K562 (cell line): ENCODE measurements at regions not wholly inside any gene's neighbourhood (a gene's known extent, or its start where the extent isn't known, plus 50 kb on each side); places are given as distances from the start of the nearest gene placed in this dataset.

ENCODE experiments used
- ATAC-seq: fragments of 200-7000 bp; cut with Tn5 transposase; 3 replicates; pipeline ENCODE4 v1.9.1; 2020; ENCODE audit warnings: moderate library complexity
- BruUV-seq: library from RNA; stranded (reverse); fragments of 400-500 nt; replicated peaks from 2 replicates; lab custom pipeline; 2021; lab: Mats Ljungman, UMichigan
- CTCF ChIA-PET: fragments of 300-600 bp; formaldehyde crosslinking; extraction: SDS; loops from one replicate; lab custom pipeline; 2021; ENCODE audit warnings: low intra/inter-chr PET ratio; lab: Yijun Ruan, JAX
- POLR2A ChIA-PET: fragments of 300-600, 350-650 bp; sonication (Branson Sonifier 250); formaldehyde crosslinking; extraction: SDS; loops from one replicate; lab custom pipeline; 2021; ENCODE audit warnings: antibody characterized with exemption, inconsistent platforms; lab: Yijun Ruan, JAX
- DNase-seq, 4 experiments: peaks; one replicate each; pipeline versions ENCODE4 v3.0.0 to v3.0.0-alpha.2; 2011 to 2018; ENCODE audit warnings: low spot score in 3 of 4, mixed read lengths in 3 of 4; ENCODE audit errors: extremely low read depth in 1 of 4
- FAIRE-seq: peaks from 2 replicates; lab custom pipeline; 2011; peaks lifted over from hg19 to GRCh38; lab: Jason Lieb, UNC
- H2AFZ ChIP-seq: 2 replicates; pipeline ENCODE4 v1.6.0; 2011; ENCODE audit warnings: low read depth, low read length, control low read depth, inconsistent platforms
- H3K27ac ChIP-seq: fragments of 200-600 bp; 3 replicates; pipeline ENCODE4 v1.8.0; 2011; ENCODE audit warnings: low read depth, mild to moderate bottlenecking, control low read depth, inconsistent platforms, low read length, moderate library complexity, mixed read lengths; ENCODE audit errors: extremely low read depth
- H3K27me3 ChIP-seq, 2 experiments: fragments of 300-600 bp in 1 of 2; 2 replicates in 1 of 2; 3 replicates in 1 of 2; pipeline versions ENCODE4 v1.6.0 to v1.8.0; 2011; ENCODE audit warnings: inconsistent platforms in 2 of 2, low read length in 2 of 2, mild to moderate bottlenecking in 1 of 2, mixed read lengths in 1 of 2, moderate library complexity in 1 of 2; ENCODE audit not compliant: control insufficient read depth in 2 of 2, insufficient read depth in 2 of 2
- H3K36me3 ChIP-seq: fragments of 300-600 bp; 3 replicates; pipeline ENCODE4 v1.8.0; 2011; ENCODE audit warnings: mild to moderate bottlenecking, low read length, inconsistent platforms; ENCODE audit not compliant: control insufficient read depth, insufficient read depth
- H3K4me1 ChIP-seq, 2 experiments: fragments of 200-600 bp in 1 of 2; replicated peaks in 1 of 2; 2 replicates in 1 of 2; 3 replicates in 1 of 2; pipeline versions ENCODE4 v1.5.1 to v1.8.0; 2011; ENCODE audit warnings: inconsistent platforms in 2 of 2, low read length in 2 of 2, mild to moderate bottlenecking in 1 of 2, mixed read lengths in 1 of 2, moderate library complexity in 1 of 2; ENCODE audit not compliant: control insufficient read depth in 2 of 2, insufficient read depth in 2 of 2
- H3K4me2 ChIP-seq: 2 replicates; pipeline ENCODE4 v1.6.1; 2011; ENCODE audit warnings: low read length, control low read depth, inconsistent platforms, mixed read lengths; ENCODE audit not compliant: insufficient read depth
- H3K4me3 ChIP-seq: fragments of 200-600 bp; sonication (generic), shearing (Covaris generic); 2 replicates; pipeline ENCODE4 v1.5.1; 2016; ENCODE audit warnings: control low read depth, inconsistent platforms
- H3K79me2 ChIP-seq: fragments of 200-600 bp; 3 replicates; pipeline ENCODE4 v1.8.0; 2011; ENCODE audit warnings: low read length, inconsistent platforms; ENCODE audit not compliant: control insufficient read depth, insufficient read depth
- H3K9ac ChIP-seq, 2 experiments: 2 replicates each; pipeline versions ENCODE4 v1.6.0 to v1.6.1; 2011; ENCODE audit warnings: low read depth in 2 of 2, low read length in 2 of 2, control low read depth in 1 of 2, inconsistent platforms in 1 of 2, mild to moderate bottlenecking in 1 of 2, mixed read lengths in 1 of 2; ENCODE audit not compliant: insufficient read depth in 1 of 2
- H3K9me1 ChIP-seq: one replicate; pipeline ENCODE4 v1.6.0; 2011; ENCODE audit warnings: inconsistent platforms, mild to moderate bottlenecking, low read length, moderate library complexity; ENCODE audit not compliant: control insufficient read depth, insufficient read depth
- H3K9me3 ChIP-seq: replicated peaks from 2 replicates; pipeline ENCODE4 v1.5.1; 2011; ENCODE audit warnings: low read depth, low read length, inconsistent platforms; ENCODE audit not compliant: control insufficient read depth, insufficient read depth
- H4K20me1 ChIP-seq: replicated peaks from 2 replicates; pipeline ENCODE4 v1.6.1; 2011; ENCODE audit warnings: low read length, inconsistent platforms, mixed read lengths; ENCODE audit not compliant: control insufficient read depth, insufficient read depth
- CGGBP1 ChIP-seq: fragments of 250-450 bp; sonication (Bioruptor Pico); IDR thresholded peaks from 2 replicates; pipeline ENCODE4 v1.9.0; 2021; ENCODE audit warnings: mild to moderate bottlenecking
- DMBX1 ChIP-seq: fragments of 250-450 bp; sonication (Bioruptor Pico); IDR thresholded peaks from 2 replicates; pipeline ENCODE4 v1.8.0; 2022; ENCODE audit warnings: inconsistent platforms, mild to moderate bottlenecking, moderate library complexity, borderline replicate concordance
- HBP1 ChIP-seq: fragments of 450-650 bp; formaldehyde crosslinking; IDR thresholded peaks from 2 replicates; pipeline ENCODE4 v1.4.0; 2022; ENCODE audit warnings: missing genetic modification characterization
- KDM1A ChIP-seq, 2 experiments: fragments of 450-650 bp; IDR thresholded peaks; 2 replicates each; pipeline ENCODE4 v1.6.1; 2016; ENCODE audit warnings: mild to moderate bottlenecking in 2 of 2
- KLF13 ChIP-seq: fragments of 450-650 bp; IDR thresholded peaks from 2 replicates; pipeline ENCODE4 v1.6.1; 2016; ENCODE audit warnings: missing genetic modification characterization, low read depth, mild to moderate bottlenecking, missing compliant biosample characterization, moderate library complexity, borderline replicate concordance
- MAZ ChIP-seq, 2 experiments: fragments of 450-650 bp in 1 of 2; sonication (generic) in 1 of 2; formaldehyde crosslinking; IDR thresholded peaks in 1 of 2; conservative IDR thresholded peaks in 1 of 2; 2 replicates each; pipeline versions ENCODE4 v1.4.0 to v1.5.0; 2020; ENCODE audit warnings: mild to moderate bottlenecking in 1 of 2, missing genetic modification reagents in 1 of 2
- MYC ChIP-seq, 2 experiments: fragments of 250-450 bp in 1 of 2; sonication (Bioruptor Pico) in 1 of 2; IDR thresholded peaks; 2 replicates each; pipeline versions ENCODE4 v1.5.1 to v1.6.1; 2012 to 2021; ENCODE audit warnings: low read depth in 2 of 2, borderline replicate concordance in 1 of 2, improper control_type of control experiment in 1 of 2, low read length in 1 of 2, mild to moderate bottlenecking in 1 of 2, moderate library complexity in 1 of 2
- POLR2AphosphoS2 ChIP-seq: IDR thresholded peaks from 2 replicates; pipeline ENCODE4 v1.6.1; 2012; ENCODE audit warnings: low read length, improper control_type of control experiment
- RAD21 ChIP-seq, 2 experiments: fragments of 250-450 bp in 1 of 2; fragments of 450-650 bp in 1 of 2; sonication (Bioruptor Pico) in 1 of 2; formaldehyde crosslinking in 1 of 2; IDR thresholded peaks in 1 of 2; conservative IDR thresholded peaks in 1 of 2; 2 replicates each; pipeline versions ENCODE4 v1.4.0 to v1.8.0; 2020 to 2022; ENCODE audit warnings: mild to moderate bottlenecking in 2 of 2, moderate library complexity in 1 of 2
- SRSF3 ChIP-seq: fragments of 200-400 bp; formaldehyde crosslinking; IDR thresholded peaks from 2 replicates; pipeline ENCODE4 v1.6.1; 2016; ENCODE audit warnings: mild to moderate bottlenecking, low read length, moderate library complexity; ENCODE audit not compliant: insufficient read depth
- ZEB2 ChIP-seq: fragments of 450-650 bp; IDR thresholded peaks from 2 replicates; pipeline ENCODE4 v1.6.1; 2016
- WGBS: fragments of 100-300 bp; shearing (Covaris generic); methylation state at CpG from one replicate; pipeline ENCODE4 v1.1.6; 2016; ENCODE audit warnings: low coverage, mixed read lengths; ENCODE audit not compliant: insufficient coverage; ENCODE audit errors: missing lambda C conversion rate; 5-methylcytosine and 5-hydroxymethylcytosine counted together
- in situ Hi-C: fragments of 300-500 bp; cut with MboI; formaldehyde crosslinking; loops from 4 replicates; pipeline ENCODE4 v1.15.0; 2018; ENCODE audit warnings: inconsistent platforms, mixed read lengths
- intact Hi-C: fragments of 100-400 bp; cut with micrococcal nuclease; formaldehyde crosslinking; loops from 2 replicates; pipeline ENCODE4 v1.14.2; 2022
- TF ChIP-seq, protein P1 (sequence below): sonication (generic); formaldehyde crosslinking; IDR thresholded peaks from 2 replicates; pipeline ENCODE4 v1.8.0; 2022; ENCODE audit warnings: mild to moderate bottlenecking, missing genetic modification reagents

DNA sequence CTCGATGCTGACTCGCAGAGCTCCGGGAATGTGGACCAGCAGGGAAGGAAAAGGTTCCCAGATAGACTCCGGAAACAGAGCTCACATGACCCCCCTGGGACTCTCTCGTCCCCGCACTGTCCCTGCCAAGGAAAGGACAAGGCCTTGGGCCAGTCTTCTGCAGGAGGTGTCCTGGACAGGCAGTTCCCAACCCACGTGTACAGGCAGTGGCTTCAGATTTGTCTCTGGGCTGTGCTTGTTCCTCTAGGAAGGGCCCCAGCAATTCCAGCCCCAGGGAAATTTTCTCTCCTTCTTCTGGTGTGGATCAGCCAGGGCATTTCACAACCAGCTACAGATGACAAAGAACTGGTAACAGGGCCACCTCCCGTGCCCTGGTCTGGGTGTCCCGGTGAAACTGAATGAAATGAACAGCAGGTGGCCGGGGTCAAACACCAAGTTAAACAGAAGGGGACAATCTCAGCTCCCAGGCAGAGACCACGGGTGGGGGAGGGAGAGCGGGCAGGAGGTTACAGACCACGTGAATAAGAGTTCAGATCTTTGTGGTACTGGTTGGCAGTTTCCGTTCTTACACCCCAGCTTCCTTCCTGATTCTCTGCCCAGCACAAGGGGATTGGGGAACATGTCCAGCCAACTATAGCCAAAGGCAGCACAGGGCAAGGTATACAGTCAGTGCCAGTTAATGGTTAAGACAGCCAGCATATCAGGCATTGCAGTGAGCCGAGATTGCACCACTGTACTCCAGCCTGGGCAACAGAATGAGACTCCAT is 52.2 kb upstream of the CAB39 start:
- Histone ChIP-seq H3K27me3 (no peaks in the 10 kb centered on the region), H3K27ac (peak overlapping the region; percentile 100), H3K9me1 (no peaks in the 10 kb centered on the region), H4K20me1 (no peaks in the 10 kb centered on the region), H3K36me3 (peaks cover 5% of the 10 kb centered on the region; the same call in 1 of the 3 replicates), H3K9ac (peak overlapping the region; percentile 89 to 95; a peak in 3 of 4 replicates), H3K79me2 (peaks cover 35% of the 10 kb centered on the region), H3K4me3 (no peak overlapping the region), H3K4me2 (peak overlapping the region; percentile 18; the same call in 1 of the 2 replicates), H2AFZ (peak overlapping the region; percentile 82), H3K4me1 (peaks cover 45 to 60% of the 10 kb centered on the region in 2 experiments), H3K9me3 (no peaks in the 10 kb centered on the region)
- ChIA-PET POLR2A (interaction anchor here (0.7 to 1.3 kb wide), 3 partner anchors 37 to 112 kb away, joined by 3 to 4 read pairs (median 3); no protein-coding TSS in a partner anchor), CTCF (no interaction called here)
- in situ Hi-C loops (no loop called here), intact Hi-C loops (no loop called here)
- BruUV-seq, result no TSS peak
- DNase-seq (peak in 3 of 4 experiments; percentile 39 to 58 (median 49)), FAIRE-seq (peak; percentile 11), ATAC-seq (no peak)
- WGBS, result 27% methylated on average over 9 of the region's 15 CpGs
- TF ChIP-seq, protein P1, sequence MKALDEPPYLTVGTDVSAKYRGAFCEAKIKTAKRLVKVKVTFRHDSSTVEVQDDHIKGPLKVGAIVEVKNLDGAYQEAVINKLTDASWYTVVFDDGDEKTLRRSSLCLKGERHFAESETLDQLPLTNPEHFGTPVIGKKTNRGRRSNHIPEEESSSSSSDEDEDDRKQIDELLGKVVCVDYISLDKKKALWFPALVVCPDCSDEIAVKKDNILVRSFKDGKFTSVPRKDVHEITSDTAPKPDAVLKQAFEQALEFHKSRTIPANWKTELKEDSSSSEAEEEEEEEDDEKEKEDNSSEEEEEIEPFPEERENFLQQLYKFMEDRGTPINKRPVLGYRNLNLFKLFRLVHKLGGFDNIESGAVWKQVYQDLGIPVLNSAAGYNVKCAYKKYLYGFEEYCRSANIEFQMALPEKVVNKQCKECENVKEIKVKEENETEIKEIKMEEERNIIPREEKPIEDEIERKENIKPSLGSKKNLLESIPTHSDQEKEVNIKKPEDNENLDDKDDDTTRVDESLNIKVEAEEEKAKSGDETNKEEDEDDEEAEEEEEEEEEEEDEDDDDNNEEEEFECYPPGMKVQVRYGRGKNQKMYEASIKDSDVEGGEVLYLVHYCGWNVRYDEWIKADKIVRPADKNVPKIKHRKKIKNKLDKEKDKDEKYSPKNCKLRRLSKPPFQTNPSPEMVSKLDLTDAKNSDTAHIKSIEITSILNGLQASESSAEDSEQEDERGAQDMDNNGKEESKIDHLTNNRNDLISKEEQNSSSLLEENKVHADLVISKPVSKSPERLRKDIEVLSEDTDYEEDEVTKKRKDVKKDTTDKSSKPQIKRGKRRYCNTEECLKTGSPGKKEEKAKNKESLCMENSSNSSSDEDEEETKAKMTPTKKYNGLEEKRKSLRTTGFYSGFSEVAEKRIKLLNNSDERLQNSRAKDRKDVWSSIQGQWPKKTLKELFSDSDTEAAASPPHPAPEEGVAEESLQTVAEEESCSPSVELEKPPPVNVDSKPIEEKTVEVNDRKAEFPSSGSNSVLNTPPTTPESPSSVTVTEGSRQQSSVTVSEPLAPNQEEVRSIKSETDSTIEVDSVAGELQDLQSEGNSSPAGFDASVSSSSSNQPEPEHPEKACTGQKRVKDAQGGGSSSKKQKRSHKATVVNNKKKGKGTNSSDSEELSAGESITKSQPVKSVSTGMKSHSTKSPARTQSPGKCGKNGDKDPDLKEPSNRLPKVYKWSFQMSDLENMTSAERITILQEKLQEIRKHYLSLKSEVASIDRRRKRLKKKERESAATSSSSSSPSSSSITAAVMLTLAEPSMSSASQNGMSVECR (CRISPR knock-in tag), result no peak
- TF ChIP-seq MYC (IDR thresholded peaks at IDR 0.05; ENCODE audit: low read depth, low read length) (no peak), MYC (CRISPR knock-in tag; IDR thresholded peaks at IDR 0.05; ENCODE audit: borderline replicate concordance, low read depth) (peak; percentile 20; the same call in 1 of the 2 replicates), KDM1A (IDR thresholded peaks at IDR 0.05) (peak; percentile 42 to 54; a peak in 2 of 4 replicates), KLF13 (tag) (no peak), CGGBP1 (CRISPR knock-in tag) (no peak), POLR2AphosphoS2 (no peak), MAZ (CRISPR knock-in tag; conservative IDR thresholded peaks at IDR 0.05 in 1 of 2, IDR thresholded peaks at IDR 0.05 in 1 of 2) (no peak), ZEB2 (no peak), SRSF3 (no peak), RAD21 (CRISPR knock-in tag; conservative IDR thresholded peaks at IDR 0.05 in 1 of 2, IDR thresholded peaks at IDR 0.05 in 1 of 2) (no peak), HBP1 (CRISPR knock-in tag) (no peak), DMBX1 (CRISPR knock-in tag) (peak; percentile 31; the same call in 1 of the 2 replicates)
